HG03565 (cell line): ENCODE measurements at regions not wholly inside any gene's neighbourhood (a gene's known extent, or its start where the extent isn't known, plus 50 kb on each side); places are given as distances from the start of the nearest gene placed in this dataset.

ENCODE experiments used
- ATAC-seq: cut with Tn5 transposase; IDR thresholded peaks from one replicate; pipeline ENCODE4 v1.9.1; 2021; ENCODE audit warnings: mild to moderate bottlenecking, moderate library complexity; ENCODE audit not compliant: unreplicated experiment

GRCh38 chr1:63034256-63034655 lies 250.3 kb downstream of the ATG4C start:
- ATAC-seq = no peak

GRCh38 chr1:63038586-63038985 lies 254.7 kb downstream of the ATG4C start:
- no peak for ATAC-seq

GRCh38 chr1:63041660-63042059 lies 257.7 kb downstream of the ATG4C start:
- ATAC-seq = no peak

GRCh38 chr1:63042278-63042677 lies 258.3 kb downstream of the ATG4C start:
- ATAC-seq = no peak

- no peak for ATAC-seq
These were observed 262.6 kb downstream of the ATG4C start for GRCh38 chr1:63046539-63046938.

GRCh38 chr1:63049135-63049534 lies 265.2 kb downstream of the ATG4C start:
- ATAC-seq = no peak

GRCh38 chr1:63051356-63051755 lies 267.4 kb downstream of the ATG4C start:
- ATAC-seq = no peak

- no peak for ATAC-seq
These were observed 268.0 kb downstream of the ATG4C start for GRCh38 chr1:63051886-63052285.

- ATAC-seq = no peak
These were observed 268.2 kb upstream of the FOXD3 start for GRCh38 chr1:63054184-63054583.

- no peak for ATAC-seq
These were observed 259.0 kb upstream of the FOXD3 start for GRCh38 chr1:63063367-63063766.

GRCh38 chr1:63064135-63064534 lies 258.2 kb upstream of the FOXD3 start:
- no peak for ATAC-seq

GRCh38 chr1:63068626-63069025 lies 253.7 kb upstream of the FOXD3 start:
- no peak for ATAC-seq

GRCh38 chr1:63069214-63069613 lies 253.2 kb upstream of the FOXD3 start:
- ATAC-seq = no peak

- no peak for ATAC-seq
These were observed 248.8 kb upstream of the FOXD3 start for GRCh38 chr1:63073309-63074306.

- ATAC-seq = no peak
These were observed 248.0 kb upstream of the FOXD3 start for GRCh38 chr1:63074321-63074720.

GRCh38 chr1:63082766-63083165 lies 239.6 kb upstream of the FOXD3 start:
- no peak for ATAC-seq

GRCh38 chr1:63087966-63088365 lies 234.4 kb upstream of the FOXD3 start:
- no peak for ATAC-seq

- ATAC-seq = no peak
These were observed 223.2 kb upstream of the FOXD3 start for GRCh38 chr1:63099188-63099587.

- ATAC-seq = no peak
These were observed 221.0 kb upstream of the FOXD3 start for GRCh38 chr1:63101336-63101735.

GRCh38 chr1:63103682-63104081 lies 218.7 kb upstream of the FOXD3 start:
- ATAC-seq = no peak

GRCh38 chr1:63107066-63107465 lies 215.3 kb upstream of the FOXD3 start:
- ATAC-seq = no peak

GRCh38 chr1:63108206-63108605 lies 214.2 kb upstream of the FOXD3 start:
- no peak for ATAC-seq
